Liver (tissue), 8 donors: ENCODE measurements at regions not wholly inside any gene's neighbourhood (a gene's known extent, or its start where the extent isn't known, plus 50 kb on each side); places are given as distances from the start of the nearest gene placed in this dataset.

Experiments
- DNase-seq: peaks from one replicate; pipeline ENCODE4 v3.0.0-alpha.2; 2017; ENCODE audit warnings: low spot score
- H3K27ac ChIP-seq, 2 donors: one replicate each; pipeline ENCODE4 v1.7.0; 2013; ENCODE audit warnings: inconsistent platforms in 2 of 2, low read length in 2 of 2, control low read depth in 1 of 2, low read depth in 1 of 2, mild to moderate bottlenecking in 1 of 2
- H3K27me3 ChIP-seq, 4 donors: one replicate each; pipeline versions ENCODE4 v1.6.1 to v1.7.0; 2013; ENCODE audit warnings: low read length in 3 of 4, inconsistent platforms in 1 of 4, mild to moderate bottlenecking in 1 of 4, moderate library complexity in 1 of 4; ENCODE audit not compliant: control insufficient read depth in 4 of 4, insufficient read depth in 4 of 4
- H3K36me3 ChIP-seq, 4 donors: one replicate each; pipeline versions ENCODE4 v1.6.1 to v1.7.0; 2013; ENCODE audit warnings: low read length in 3 of 4, mild to moderate bottlenecking in 3 of 4, low read depth in 1 of 4, moderate library complexity in 1 of 4; ENCODE audit not compliant: control insufficient read depth in 4 of 4, insufficient read depth in 3 of 4
- H3K4me1 ChIP-seq, 4 donors: one replicate each; pipeline versions ENCODE4 v1.6.1 to v1.7.0; 2013; ENCODE audit warnings: low read length in 3 of 4, mild to moderate bottlenecking in 3 of 4, moderate library complexity in 1 of 4; ENCODE audit not compliant: control insufficient read depth in 4 of 4, insufficient read depth in 4 of 4
- H3K4me3 ChIP-seq, 3 donors: one replicate each; pipeline versions ENCODE4 v1.6.1 to v1.7.0; 2013; ENCODE audit warnings: low read length in 3 of 3, control low read depth in 1 of 3, low read depth in 1 of 3, mild to moderate bottlenecking in 1 of 3
- H3K9ac ChIP-seq, 2 donors: one replicate each; pipeline ENCODE4 v1.7.0; 2013; ENCODE audit warnings: low read length in 2 of 2, mild to moderate bottlenecking in 2 of 2, moderate library complexity in 2 of 2, control low read depth in 1 of 2, low read depth in 1 of 2
- H3K9me3 ChIP-seq, 4 donors: one replicate each; pipeline versions ENCODE4 v1.6.1 to v1.7.0; 2013; ENCODE audit warnings: low read length in 3 of 4; ENCODE audit not compliant: control insufficient read depth in 4 of 4
- EGR1 ChIP-seq, 2 donors: IDR thresholded peaks; 2 replicates each; pipeline ENCODE4 v1.6.1; 2016 to 2018; ENCODE audit warnings: antibody characterized with exemption in 2 of 2, low read depth in 2 of 2
- FOXA2 ChIP-seq: IDR thresholded peaks from 2 replicates; pipeline ENCODE4 v1.6.1; 2016; ENCODE audit warnings: antibody characterized with exemption
- GABPA ChIP-seq, 2 donors: IDR thresholded peaks in 1 of 2; conservative IDR thresholded peaks in 1 of 2; 2 replicates each; pipeline ENCODE4 v1.6.1; 2016; ENCODE audit warnings: antibody characterized with exemption in 2 of 2, mild to moderate bottlenecking in 1 of 2, moderate library complexity in 1 of 2
- HNF4A ChIP-seq, 2 donors: conservative IDR thresholded peaks; 2 replicates each; pipeline ENCODE4 v1.6.1; 2016; ENCODE audit warnings: antibody characterized with exemption in 2 of 2, mild to moderate bottlenecking in 2 of 2
- JUND ChIP-seq, 2 donors: IDR thresholded peaks; 2 replicates each; pipeline ENCODE4 v1.6.1; 2016; ENCODE audit warnings: antibody characterized with exemption in 2 of 2
- NR2F2 ChIP-seq: IDR thresholded peaks from 2 replicates; pipeline ENCODE4 v1.6.1; 2016; ENCODE audit warnings: antibody characterized with exemption
- RXRA ChIP-seq, 2 donors: IDR thresholded peaks; 2 replicates each; pipeline ENCODE4 v1.6.1; 2017 to 2018; ENCODE audit warnings: antibody characterized with exemption in 2 of 2, mild to moderate bottlenecking in 1 of 2
- SP1 ChIP-seq: IDR thresholded peaks from 2 replicates; pipeline ENCODE4 v1.6.1; 2018; ENCODE audit warnings: antibody characterized with exemption, mild to moderate bottlenecking
- YY1 ChIP-seq: IDR thresholded peaks from 2 replicates; pipeline ENCODE4 v1.6.1; 2016; ENCODE audit warnings: antibody characterized with exemption, mild to moderate bottlenecking
- WGBS: extraction: QIAGEN DNeasy Blood & Tissue Kit; methylation state at CpG from one replicate; pipeline ENCODE4 v1.1.7; 2013; 5-methylcytosine and 5-hydroxymethylcytosine counted together
- TF ChIP-seq, protein P1 (sequence below): IDR thresholded peaks from 2 replicates; pipeline ENCODE4 v1.6.1; 2016; ENCODE audit warnings: antibody characterized with exemption
- TF ChIP-seq, protein P2 (sequence below): IDR thresholded peaks from 2 replicates; pipeline ENCODE4 v1.6.1; 2016; ENCODE audit warnings: antibody characterized with exemption
- TF ChIP-seq, protein P3 (sequence below): IDR thresholded peaks from 2 replicates; pipeline ENCODE4 v1.6.1; 2016; ENCODE audit warnings: antibody characterized with exemption, mild to moderate bottlenecking
- TF ChIP-seq, protein P4 (sequence below): fragments of 150-350 bp; IDR thresholded peaks from 2 replicates; pipeline ENCODE4 v1.5.1; 2017; ENCODE audit warnings: improper control_type of control experiment, low read depth, low read length; ENCODE audit not compliant: missing input control
- TF ChIP-seq, protein P5 (sequence below): IDR thresholded peaks from 2 replicates; pipeline ENCODE4 v1.6.1; 2016; ENCODE audit warnings: antibody characterized with exemption
- donor health status: healthy.
- donor health status: healthy.
- donor health status: healthy.
- donor health status: healthy.
- donor health status: healthy.

DNA sequence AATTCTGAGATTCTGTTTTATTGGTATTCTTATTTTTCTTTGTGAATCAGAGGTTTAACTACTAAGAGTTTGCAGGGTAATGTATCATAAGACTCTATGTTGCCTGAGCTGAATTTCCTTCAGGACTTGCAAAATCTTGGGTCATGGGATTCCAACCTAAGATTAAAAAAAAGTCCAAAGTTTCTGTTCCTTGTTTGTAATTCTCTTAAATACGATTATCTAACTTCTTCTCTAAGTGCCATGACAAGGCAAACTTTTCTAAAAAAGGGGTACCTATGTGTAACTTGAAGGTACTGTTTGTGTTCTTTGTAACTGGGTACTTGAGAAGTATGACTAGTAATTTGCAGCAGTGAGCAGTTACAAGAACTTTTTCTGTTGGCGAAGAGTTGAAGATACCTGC, 181.3 kb upstream of the ZEB2 start:
- H3K27me3 ChIP-seq, result peaks cover 0 to 3% (median 0%) of the 10 kb centered on the region in 4 donors
- no peaks in the 10 kb centered on the region for H3K36me3 ChIP-seq
- 74% methylated on average over 2 of the region's 2 CpGs for WGBS
- no peaks in the 10 kb centered on the region for H3K9me3 ChIP-seq
- H3K4me1 ChIP-seq, result no peaks in the 10 kb centered on the region
- H3K4me3 ChIP-seq, result no peak overlapping the region
- no peak overlapping the region for H3K9ac ChIP-seq
- peak overlapping the region in 1 of 2 donors; percentile 43 for H3K27ac ChIP-seq
- no peak for DNase-seq
- no peak for TF ChIP-seq RXRA (IDR thresholded peaks at IDR 0.05)
- TF ChIP-seq HNF4A (conservative IDR thresholded peaks at IDR 0.05), result no peak
- TF ChIP-seq, protein P1, sequence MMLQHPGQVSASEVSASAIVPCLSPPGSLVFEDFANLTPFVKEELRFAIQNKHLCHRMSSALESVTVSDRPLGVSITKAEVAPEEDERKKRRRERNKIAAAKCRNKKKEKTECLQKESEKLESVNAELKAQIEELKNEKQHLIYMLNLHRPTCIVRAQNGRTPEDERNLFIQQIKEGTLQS, result no peak
- TF ChIP-seq GABPA (IDR thresholded peaks at IDR 0.05 in 1 of 2, conservative IDR thresholded peaks at IDR 0.05 in 1 of 2), result no peak
- no peak for TF ChIP-seq EGR1 (IDR thresholded peaks at IDR 0.05; ENCODE audit: low read depth in 2 of 2)
- no peak for TF ChIP-seq JUND (IDR thresholded peaks at IDR 0.05)
- TF ChIP-seq, protein P2, sequence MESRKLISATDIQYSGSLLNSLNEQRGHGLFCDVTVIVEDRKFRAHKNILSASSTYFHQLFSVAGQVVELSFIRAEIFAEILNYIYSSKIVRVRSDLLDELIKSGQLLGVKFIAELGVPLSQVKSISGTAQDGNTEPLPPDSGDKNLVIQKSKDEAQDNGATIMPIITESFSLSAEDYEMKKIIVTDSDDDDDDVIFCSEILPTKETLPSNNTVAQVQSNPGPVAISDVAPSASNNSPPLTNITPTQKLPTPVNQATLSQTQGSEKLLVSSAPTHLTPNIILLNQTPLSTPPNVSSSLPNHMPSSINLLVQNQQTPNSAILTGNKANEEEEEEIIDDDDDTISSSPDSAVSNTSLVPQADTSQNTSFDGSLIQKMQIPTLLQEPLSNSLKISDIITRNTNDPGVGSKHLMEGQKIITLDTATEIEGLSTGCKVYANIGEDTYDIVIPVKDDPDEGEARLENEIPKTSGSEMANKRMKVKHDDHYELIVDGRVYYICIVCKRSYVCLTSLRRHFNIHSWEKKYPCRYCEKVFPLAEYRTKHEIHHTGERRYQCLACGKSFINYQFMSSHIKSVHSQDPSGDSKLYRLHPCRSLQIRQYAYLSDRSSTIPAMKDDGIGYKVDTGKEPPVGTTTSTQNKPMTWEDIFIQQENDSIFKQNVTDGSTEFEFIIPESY, result no peak
- TF ChIP-seq NR2F2, result no peak
- TF ChIP-seq, protein P3, sequence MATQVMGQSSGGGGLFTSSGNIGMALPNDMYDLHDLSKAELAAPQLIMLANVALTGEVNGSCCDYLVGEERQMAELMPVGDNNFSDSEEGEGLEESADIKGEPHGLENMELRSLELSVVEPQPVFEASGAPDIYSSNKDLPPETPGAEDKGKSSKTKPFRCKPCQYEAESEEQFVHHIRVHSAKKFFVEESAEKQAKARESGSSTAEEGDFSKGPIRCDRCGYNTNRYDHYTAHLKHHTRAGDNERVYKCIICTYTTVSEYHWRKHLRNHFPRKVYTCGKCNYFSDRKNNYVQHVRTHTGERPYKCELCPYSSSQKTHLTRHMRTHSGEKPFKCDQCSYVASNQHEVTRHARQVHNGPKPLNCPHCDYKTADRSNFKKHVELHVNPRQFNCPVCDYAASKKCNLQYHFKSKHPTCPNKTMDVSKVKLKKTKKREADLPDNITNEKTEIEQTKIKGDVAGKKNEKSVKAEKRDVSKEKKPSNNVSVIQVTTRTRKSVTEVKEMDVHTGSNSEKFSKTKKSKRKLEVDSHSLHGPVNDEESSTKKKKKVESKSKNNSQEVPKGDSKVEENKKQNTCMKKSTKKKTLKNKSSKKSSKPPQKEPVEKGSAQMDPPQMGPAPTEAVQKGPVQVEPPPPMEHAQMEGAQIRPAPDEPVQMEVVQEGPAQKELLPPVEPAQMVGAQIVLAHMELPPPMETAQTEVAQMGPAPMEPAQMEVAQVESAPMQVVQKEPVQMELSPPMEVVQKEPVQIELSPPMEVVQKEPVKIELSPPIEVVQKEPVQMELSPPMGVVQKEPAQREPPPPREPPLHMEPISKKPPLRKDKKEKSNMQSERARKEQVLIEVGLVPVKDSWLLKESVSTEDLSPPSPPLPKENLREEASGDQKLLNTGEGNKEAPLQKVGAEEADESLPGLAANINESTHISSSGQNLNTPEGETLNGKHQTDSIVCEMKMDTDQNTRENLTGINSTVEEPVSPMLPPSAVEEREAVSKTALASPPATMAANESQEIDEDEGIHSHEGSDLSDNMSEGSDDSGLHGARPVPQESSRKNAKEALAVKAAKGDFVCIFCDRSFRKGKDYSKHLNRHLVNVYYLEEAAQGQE, result no peak
- TF ChIP-seq, protein P4, sequence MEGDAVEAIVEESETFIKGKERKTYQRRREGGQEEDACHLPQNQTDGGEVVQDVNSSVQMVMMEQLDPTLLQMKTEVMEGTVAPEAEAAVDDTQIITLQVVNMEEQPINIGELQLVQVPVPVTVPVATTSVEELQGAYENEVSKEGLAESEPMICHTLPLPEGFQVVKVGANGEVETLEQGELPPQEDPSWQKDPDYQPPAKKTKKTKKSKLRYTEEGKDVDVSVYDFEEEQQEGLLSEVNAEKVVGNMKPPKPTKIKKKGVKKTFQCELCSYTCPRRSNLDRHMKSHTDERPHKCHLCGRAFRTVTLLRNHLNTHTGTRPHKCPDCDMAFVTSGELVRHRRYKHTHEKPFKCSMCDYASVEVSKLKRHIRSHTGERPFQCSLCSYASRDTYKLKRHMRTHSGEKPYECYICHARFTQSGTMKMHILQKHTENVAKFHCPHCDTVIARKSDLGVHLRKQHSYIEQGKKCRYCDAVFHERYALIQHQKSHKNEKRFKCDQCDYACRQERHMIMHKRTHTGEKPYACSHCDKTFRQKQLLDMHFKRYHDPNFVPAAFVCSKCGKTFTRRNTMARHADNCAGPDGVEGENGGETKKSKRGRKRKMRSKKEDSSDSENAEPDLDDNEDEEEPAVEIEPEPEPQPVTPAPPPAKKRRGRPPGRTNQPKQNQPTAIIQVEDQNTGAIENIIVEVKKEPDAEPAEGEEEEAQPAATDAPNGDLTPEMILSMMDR, result no peak
- TF ChIP-seq YY1, result no peak
- TF ChIP-seq SP1, result no peak
- TF ChIP-seq, protein P5, sequence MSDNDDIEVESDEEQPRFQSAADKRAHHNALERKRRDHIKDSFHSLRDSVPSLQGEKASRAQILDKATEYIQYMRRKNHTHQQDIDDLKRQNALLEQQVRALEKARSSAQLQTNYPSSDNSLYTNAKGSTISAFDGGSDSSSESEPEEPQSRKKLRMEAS, result no peak

DNA sequence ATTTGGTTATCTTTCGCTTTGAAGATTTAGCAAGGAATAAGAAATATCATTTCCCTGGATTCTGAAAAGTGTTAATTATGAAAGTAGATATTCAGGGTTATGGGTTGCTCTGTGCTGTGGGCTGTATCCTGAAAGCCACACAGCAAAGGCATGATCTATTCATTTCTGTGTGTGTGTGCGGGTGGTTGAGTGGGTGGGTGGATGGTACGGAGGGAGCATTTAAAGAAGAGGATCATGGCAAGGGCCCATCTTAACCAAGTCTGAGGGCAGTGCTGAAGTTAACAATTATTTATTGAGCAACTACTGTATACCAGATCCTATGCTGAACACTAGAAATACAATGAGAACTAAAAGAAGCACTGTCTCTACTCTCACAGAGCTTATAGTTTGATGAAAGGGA, 178.2 kb upstream of the ZEB2 start:
- H3K9ac ChIP-seq, result no peak overlapping the region
- WGBS, result 95% methylated on average over 3 of the region's 3 CpGs
- no peak for DNase-seq
- TF ChIP-seq, protein P4, result no peak
- TF ChIP-seq YY1 (no peak), HNF4A (conservative IDR thresholded peaks at IDR 0.05) (no peak), JUND (IDR thresholded peaks at IDR 0.05) (no peak), GABPA (IDR thresholded peaks at IDR 0.05 in 1 of 2, conservative IDR thresholded peaks at IDR 0.05 in 1 of 2) (no peak), NR2F2 (no peak), FOXA2 (no peak), RXRA (IDR thresholded peaks at IDR 0.05) (no peak)
- TF ChIP-seq, protein P3, result no peak
- TF ChIP-seq, protein P2, result no peak

More for the DNA sequence above, 178.2 kb upstream of the ZEB2 start:
- Histone ChIP-seq H3K27ac (no peak overlapping the region), H3K4me3 (no peak overlapping the region), H3K9me3 (no peaks in the 10 kb centered on the region), H3K27me3 (peaks cover 0 to 3% (median 0%) of the 10 kb centered on the region in 4 donors), H3K4me1 (no peaks in the 10 kb centered on the region), H3K36me3 (no peaks in the 10 kb centered on the region)
